GM21717 (cell line): ENCODE measurements at regions not wholly inside any gene's neighbourhood (a gene's known extent, or its start where the extent isn't known, plus 50 kb on each side); places are given as distances from the start of the nearest gene placed in this dataset.
"Not testable (repeated sequence)": the region's sequence is repeated elsewhere in the genome, so short reads cannot be mapped to it uniquely, and the experiment has no call there.

Experiments
- ATAC-seq: cut with Tn5 transposase; IDR thresholded peaks from one replicate; pipeline ENCODE4 v1.9.1; 2021; ENCODE audit warnings: mild to moderate bottlenecking, moderate library complexity; ENCODE audit not compliant: unreplicated experiment

- ATAC-seq, result not testable (repeated sequence)
Observed at GRCh38 chr7:89616829-89617228, 537.4 kb upstream of the STEAP1 start.

- no peak for ATAC-seq
Observed at GRCh38 chr7:89618274-89618673, 536.0 kb upstream of the STEAP1 start.

GRCh38 chr7:89621925-89622641 is 532.2 kb upstream of the STEAP1 start:
- ATAC-seq, result no peak

GRCh38 chr7:89623018-89623672 is 531.1 kb upstream of the STEAP1 start:
- ATAC-seq, result peak; percentile 94

- ATAC-seq, result not testable (repeated sequence)
Observed at GRCh38 chr7:89624155-89624554, 530.1 kb upstream of the STEAP1 start.

- ATAC-seq, result no peak
Observed at GRCh38 chr7:89648509-89648908, 505.8 kb upstream of the STEAP1 start.

- no peak for ATAC-seq
Observed at GRCh38 chr7:89655946-89656345, 498.3 kb upstream of the STEAP1 start.

GRCh38 chr7:89661876-89662275 is 492.4 kb upstream of the STEAP1 start:
- no peak for ATAC-seq

- ATAC-seq, result no peak
Observed at GRCh38 chr7:89666136-89666835, 488.0 kb upstream of the STEAP1 start.

- no peak for ATAC-seq
Observed at GRCh38 chr7:89680161-89680560, 474.1 kb upstream of the STEAP1 start.

GRCh38 chr7:89681448-89681847 is 472.8 kb upstream of the STEAP1 start:
- ATAC-seq, result no peak

GRCh38 chr7:89685287-89685686 is 469.0 kb upstream of the STEAP1 start:
- ATAC-seq, result no peak

GRCh38 chr7:89687211-89687610 is 467.1 kb upstream of the STEAP1 start:
- no peak for ATAC-seq

GRCh38 chr7:89695241-89695640 is 459.0 kb upstream of the STEAP1 start:
- ATAC-seq, result no peak

- ATAC-seq, result no peak
Observed at GRCh38 chr7:89714131-89714530, 440.1 kb upstream of the STEAP1 start.

- ATAC-seq, result not testable (repeated sequence)
Observed at GRCh38 chr7:89718941-89719340, 435.3 kb upstream of the STEAP1 start.

- ATAC-seq, result no peak
Observed at GRCh38 chr7:89728481-89728880, 425.8 kb upstream of the STEAP1 start.

GRCh38 chr7:89731751-89732445 is 422.4 kb upstream of the STEAP1 start:
- ATAC-seq, result no peak

- ATAC-seq, result no peak
Observed at GRCh38 chr7:89738549-89738948, 415.7 kb upstream of the STEAP1 start.

GRCh38 chr7:89757910-89758309 is 396.4 kb upstream of the STEAP1 start:
- ATAC-seq, result no peak

- ATAC-seq, result no peak
Observed at GRCh38 chr7:89760690-89761089, 393.6 kb upstream of the STEAP1 start.
